Muscle of arm (tissue), 1 donor: ENCODE measurements at regions not wholly inside any gene's neighbourhood (a gene's known extent, or its start where the extent isn't known, plus 50 kb on each side); places are given as distances from the start of the nearest gene placed in this dataset.
"Not testable (repeated sequence)": the region's sequence is repeated elsewhere in the genome, so short reads cannot be mapped to it uniquely, and the experiment has no call there.

ENCODE experiments used
- DNase-seq: peaks from one replicate; pipeline ENCODE4 v3.0.0-alpha.2; 2013

GRCh38 chr14:44873536-44873935, 88.2 kb downstream of the KLHL28 start:
- DNase-seq, result no peak

DNA sequence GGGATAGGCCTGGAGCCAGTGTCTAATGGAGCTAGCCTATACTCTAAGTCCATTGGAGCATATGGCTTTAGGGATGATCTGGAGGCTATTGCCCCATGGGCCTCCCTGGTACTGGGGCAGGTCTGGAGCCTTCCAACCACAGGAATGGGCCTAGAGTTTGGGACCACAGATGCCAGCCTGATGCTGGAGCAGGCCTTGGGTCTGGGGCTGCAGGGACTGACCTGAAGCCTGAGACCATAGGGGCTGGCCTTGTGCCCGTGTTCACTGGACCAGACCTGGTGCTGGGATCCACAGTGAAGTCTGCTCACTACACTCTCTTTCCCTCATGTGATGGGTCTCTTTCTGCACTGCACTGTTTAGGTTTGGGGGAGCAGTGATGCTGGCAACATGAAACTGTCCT, 95.0 kb downstream of the KLHL28 start:
- no peak for DNase-seq

- no peak for DNase-seq
Measured at GRCh38 chr14:44866322-44866721, 95.4 kb downstream of the KLHL28 start.

- peak; percentile 12 for DNase-seq
Measured at GRCh38 chr14:44863271-44863670, 98.5 kb downstream of the KLHL28 start.

- no peak for DNase-seq
Measured at GRCh38 chr14:44854114-44854513, 107.6 kb downstream of the KLHL28 start.

GRCh38 chr14:44847526-44848309, 114.0 kb downstream of the KLHL28 start:
- DNase-seq, result no peak

DNA sequence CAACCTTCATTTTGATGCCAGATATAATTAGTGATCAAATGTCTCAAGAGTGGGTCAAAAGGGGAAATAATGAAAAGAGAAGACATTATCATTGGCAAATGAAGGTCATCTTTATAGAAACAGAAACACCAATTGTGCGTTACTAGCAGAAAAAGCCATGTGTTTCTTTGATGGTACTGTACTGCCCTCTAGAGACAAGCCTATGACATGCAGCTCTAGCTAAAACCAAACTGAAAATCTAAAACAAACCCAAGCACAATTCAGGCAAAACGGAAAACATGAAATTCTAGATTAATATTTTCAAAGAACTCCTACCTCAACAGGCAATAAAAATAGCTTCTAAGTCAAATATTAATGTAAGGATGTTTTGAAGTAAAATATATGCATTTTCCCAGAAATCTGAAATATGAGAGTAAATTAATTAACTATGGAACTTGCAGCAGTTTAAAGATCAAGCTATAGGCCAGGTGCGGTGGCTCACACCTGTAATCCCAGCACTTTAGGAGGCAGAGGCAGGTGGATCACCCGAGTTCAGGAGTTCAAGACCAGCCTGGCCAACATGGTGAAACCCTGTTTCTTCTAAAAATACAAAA, 115.4 kb downstream of the KLHL28 start:
- peak; percentile 51 for DNase-seq

DNA sequence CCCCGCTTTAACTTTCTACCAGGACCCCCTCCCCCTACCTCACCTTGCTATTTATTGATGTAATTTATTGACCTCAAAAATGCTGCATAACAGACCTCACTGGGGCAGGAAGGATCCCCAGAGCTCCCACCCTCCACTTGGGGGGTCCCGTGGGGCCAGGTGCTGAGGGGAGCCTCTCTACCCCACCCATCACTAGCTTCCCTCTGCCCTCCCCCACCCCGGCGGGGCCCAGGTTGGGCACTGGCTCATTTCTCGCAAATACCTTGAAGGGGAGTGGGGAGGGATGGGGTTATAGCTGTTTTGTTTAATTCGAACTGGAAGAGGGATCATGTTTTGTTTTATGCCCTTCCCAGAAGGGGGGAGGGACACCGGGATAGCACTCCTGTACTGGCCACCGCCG, 125.8 kb downstream of the KLHL28 start:
- DNase-seq, result not testable (repeated sequence)

GRCh38 chr14:44833376-44834060, 128.2 kb downstream of the KLHL28 start:
- no peak for DNase-seq

- peak; percentile 45 for DNase-seq
Measured at GRCh38 chr14:44830371-44830770, 131.4 kb downstream of the KLHL28 start.

DNA sequence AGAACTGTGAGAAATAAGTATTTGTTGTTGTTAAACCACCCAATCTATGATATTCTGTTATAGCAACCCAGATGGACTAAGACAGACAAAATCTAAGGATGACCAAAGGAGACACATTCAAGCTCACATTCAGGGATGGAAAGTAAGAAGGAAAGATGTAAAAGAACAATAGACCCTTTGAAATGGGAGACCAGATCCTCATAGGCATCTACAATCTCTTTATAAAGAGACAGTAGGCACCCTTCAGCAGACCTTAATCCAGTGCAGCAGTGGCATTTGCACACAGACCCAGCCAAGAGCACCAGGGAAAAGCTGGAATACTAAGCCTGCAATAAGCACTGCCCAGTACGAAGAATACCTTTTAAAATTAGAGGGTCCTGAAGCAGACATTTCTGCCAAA, 132.7 kb downstream of the KLHL28 start:
- no peak for DNase-seq

GRCh38 chr14:44828023-44828422, 133.7 kb downstream of the KLHL28 start:
- DNase-seq, result no peak

- no peak for DNase-seq
Measured at GRCh38 chr14:44820230-44820964, 141.3 kb downstream of the KLHL28 start.

DNA sequence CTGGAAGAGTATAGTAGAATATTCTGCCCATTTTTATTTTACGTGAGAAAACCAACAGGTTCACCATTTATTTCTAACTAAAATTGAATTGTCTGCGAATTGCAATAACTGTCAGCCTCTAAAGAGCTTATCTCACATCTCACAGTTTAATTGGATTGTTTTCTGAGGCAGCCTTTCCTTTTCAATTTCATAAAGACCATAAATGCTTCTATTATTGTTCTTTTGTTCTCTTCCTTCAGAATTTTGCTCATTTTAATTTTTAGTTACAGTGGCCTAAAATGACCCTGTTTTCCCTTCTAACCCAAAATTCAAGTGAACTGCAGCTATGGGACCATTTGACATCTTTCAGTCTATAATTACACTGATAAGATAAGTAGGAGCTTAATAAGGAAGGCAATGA, 147.6 kb downstream of the KLHL28 start:
- no peak for DNase-seq

- DNase-seq, result no peak
Measured at GRCh38 chr14:44812672-44813071, 149.1 kb downstream of the KLHL28 start.

DNA sequence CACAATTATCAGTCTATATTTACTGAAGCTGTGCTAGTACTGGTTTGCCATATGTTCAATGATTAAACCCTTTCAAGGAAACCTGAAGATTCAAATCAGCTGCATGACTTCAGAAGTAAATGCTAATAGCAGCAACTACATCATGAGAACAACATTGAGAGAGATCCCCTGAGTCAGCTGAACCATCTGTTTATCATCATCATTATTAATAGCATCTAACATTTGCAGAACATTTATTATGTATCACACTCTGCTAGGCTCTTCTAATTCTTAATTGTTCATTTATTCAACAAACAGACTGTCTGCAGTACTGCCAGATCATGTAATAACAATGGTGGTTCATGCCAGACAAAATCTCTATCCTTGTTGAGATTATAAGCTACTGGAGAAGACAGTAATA, 157.4 kb downstream of the KLHL28 start:
- DNase-seq, result peak; percentile 41

DNA sequence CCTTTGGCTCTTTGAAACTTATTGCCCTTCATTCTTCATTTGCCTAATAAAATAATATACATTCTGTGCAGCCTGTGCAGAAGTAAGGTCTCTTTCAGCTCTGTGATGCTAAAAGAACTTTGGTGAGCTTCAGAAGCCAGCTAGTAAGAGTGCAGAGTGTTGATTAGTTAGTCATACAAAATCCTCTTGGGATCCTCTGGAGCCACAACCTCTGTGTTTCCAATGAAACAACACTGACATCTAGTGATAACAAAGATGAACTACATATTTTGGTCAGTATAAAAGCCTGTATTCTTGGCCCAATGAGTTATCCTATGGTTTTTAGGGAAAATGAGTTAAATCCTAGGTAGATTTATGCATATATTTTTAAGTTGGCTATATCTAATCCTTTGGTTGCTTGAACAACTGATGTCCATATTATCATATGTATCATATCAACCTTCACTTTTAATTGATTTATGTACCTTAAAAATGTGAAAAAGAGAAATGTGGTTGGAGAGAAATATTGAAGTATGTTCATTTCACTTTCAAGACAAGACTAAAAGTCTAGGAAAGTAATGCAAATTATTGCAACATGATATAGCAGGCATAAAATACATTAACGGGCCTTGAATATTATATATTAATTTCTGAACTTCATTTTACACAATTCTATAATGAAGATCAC, 158.4 kb downstream of the KLHL28 start:
- DNase-seq, result peak; percentile 65

- no peak for DNase-seq
Measured at GRCh38 chr14:44798386-44799242, 163.1 kb downstream of the KLHL28 start.

DNA sequence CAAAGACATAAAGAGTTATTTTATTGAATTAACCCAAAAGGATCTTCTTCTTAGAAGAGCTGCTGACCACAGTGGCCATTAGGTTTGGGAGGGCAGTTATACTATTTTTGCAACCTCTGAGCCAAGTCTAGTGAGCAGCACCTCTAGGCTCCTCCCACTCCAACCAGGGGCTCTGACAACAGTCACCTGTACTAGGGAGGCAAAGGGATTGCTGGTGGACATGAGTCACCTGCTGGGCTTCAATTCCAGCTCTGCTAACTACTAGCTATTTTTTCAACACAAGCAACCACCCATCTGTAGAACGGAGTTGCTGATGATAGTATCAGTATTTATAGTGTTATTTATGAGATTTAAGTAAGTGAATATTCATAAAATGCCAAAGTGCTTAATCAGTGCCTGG, 166.0 kb downstream of the KLHL28 start:
- no peak for DNase-seq

DNA sequence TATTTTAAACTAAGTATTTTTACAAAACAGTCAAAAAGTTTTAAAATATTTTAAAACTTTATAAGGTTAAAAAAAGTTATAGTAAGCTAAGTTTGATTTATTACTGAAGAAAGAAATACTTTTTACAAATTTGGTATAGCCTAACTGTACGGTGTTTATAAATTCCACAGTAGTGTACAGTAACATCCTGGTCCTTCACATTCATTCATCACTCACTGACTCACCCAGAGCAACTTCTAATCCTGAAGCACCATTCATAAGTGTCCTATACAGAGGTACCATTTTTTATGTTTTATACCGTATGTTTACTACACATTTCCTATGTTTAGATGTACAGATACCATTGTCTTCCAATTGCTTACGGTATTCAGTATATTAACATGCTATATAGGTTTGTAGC, 170.0 kb downstream of the KLHL28 start:
- no peak for DNase-seq

GRCh38 chr14:44788612-44789011, 173.1 kb downstream of the KLHL28 start:
- DNase-seq, result no peak
